GM18508 (cell line): ENCODE measurements at regions not wholly inside any gene's neighbourhood (a gene's known extent, or its start where the extent isn't known, plus 50 kb on each side); places are given as distances from the start of the nearest gene placed in this dataset.
A peak's percentile ranks its signal among the peaks of the same experiment; 100 is the strongest.

Experiments
- ATAC-seq: cut with Tn5 transposase; IDR thresholded peaks from one replicate; pipeline ENCODE4 v1.9.1; 2021; ENCODE audit warnings: moderate number of reproducible peaks; ENCODE audit not compliant: insufficient read depth, unreplicated experiment

DNA sequence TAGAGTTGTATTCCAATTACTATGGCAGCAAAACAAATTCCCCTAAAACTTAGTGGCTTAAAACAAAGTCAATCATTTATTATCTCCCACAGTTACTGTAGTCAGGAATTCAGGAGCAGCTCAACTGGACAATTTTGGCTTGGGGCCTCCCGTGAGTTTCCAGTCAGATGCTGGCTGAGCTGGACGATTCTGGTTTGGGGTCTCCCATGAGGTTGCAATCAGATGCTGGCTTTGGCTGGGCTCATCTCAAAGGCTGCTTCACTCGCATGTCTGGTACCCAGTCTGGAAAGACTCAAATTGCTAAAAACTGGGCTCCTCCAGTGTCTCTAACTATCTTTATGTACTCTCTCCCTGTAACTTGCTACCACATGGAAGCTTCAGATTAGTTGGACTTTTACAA is 130.1 kb downstream of the C5orf15 start:
- ATAC-seq = no peak

DNA sequence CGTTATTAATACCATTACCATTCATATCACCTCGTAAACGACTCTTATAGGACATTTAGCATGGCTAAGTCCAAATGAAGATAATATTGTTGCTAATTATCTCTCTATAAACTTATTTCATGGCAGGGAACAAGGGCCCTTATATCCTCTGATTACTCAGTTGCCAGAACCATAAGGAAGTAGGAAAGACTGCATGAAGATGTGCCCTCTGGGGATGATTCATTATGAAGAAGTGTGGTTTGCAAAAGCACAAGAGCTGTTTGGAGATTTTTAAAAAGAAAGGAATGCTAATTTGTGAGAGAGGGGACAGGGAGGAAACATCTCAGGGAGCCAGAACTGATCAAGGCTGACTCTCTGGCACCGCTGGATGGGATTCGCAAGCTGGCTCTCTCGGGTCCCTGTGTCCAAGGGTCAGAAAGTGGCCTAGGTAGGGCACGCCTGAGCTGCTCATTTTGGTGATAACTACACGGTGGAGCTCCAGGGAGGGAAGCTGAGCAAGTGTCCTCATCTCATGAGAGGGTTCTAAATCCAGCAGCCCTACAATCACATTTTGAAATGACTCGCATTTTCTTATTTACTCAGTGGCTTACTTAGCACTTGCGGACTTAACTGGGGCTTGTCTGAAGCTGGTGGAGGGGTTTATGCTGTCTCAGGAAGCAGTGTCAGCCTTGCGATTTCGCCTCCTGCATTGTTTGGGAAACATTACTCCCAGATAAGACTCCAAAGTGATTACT is 136.8 kb downstream of the C5orf15 start:
- ATAC-seq = no peak

DNA sequence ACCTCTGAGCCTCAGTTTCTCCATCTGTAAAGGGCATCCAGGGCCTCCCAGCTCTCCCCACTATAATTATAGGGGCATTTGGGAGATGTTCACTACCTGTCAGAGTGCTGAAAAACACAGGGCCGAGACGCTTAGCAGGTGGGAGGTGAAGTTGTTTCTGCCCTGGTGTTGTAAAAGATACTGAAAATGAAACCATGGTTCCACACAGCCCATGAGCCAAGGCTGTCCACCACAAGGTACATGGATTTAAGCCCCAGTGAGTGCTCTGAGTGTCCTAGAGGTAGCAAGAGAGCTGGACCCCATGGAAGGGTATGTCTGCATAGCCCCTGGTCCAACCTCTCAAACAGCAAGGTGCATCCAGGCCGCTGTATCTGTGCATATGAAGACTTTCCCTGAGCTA is 137.5 kb downstream of the C5orf15 start:
- no peak for ATAC-seq

DNA sequence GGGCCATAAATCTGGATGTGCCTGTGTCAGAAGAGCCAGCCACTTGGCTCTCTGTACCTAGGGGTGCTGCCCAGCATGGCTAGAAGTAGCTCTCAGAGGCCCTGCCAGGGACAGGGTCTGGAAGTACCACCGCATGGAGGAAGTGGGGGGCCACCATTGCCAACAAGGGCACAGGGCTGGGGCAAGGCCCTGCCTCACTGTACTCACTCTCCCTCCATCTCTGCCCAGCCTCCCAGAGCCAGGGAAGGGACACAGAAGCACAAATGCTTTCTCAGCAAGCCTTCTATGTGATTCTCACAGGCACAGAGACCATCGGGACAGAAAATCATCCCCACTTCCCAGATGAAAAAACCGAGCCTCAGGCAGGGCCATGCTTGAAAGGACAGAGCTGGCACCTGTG is 138.1 kb downstream of the C5orf15 start:
- ATAC-seq = no peak

DNA sequence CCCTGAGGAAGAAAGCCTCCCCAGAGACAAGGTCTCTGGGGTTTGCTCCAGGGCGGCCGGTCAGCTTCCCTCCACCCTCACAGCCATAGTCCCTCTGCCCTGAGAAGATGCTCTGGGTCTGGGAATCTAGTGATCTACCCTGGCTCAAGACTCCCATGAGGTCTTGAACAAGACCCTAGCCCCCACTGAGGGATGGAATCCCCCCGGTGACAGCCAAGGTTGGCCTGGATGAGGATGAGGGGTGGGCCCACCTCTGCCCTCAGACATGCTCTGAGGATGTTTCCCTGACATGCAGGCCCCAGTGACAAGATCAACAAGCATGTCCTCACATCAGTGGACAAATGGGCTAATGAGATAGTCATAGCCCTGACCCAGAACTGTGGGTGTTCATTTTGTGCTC is 138.6 kb downstream of the C5orf15 start:
- no peak for ATAC-seq

DNA sequence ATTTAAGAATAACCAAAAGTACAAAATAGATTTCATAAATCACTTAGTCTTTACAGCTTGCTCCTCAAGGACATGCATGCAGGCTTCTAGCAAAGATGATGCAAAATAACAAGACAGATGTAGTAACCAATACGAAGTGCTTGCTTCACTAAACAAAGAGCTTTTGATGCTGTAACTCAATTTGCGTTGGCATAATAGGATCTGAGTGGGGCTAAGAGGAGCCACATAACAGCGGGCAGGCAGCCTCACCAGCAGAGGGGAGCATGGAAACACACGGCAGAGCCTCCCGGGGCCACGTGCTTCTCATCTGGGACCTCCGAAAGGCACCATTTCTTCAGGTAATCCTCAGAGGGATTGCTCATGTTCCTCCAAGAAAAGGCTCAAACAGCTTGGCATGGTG is 139.7 kb downstream of the C5orf15 start:
- ATAC-seq = no peak

DNA sequence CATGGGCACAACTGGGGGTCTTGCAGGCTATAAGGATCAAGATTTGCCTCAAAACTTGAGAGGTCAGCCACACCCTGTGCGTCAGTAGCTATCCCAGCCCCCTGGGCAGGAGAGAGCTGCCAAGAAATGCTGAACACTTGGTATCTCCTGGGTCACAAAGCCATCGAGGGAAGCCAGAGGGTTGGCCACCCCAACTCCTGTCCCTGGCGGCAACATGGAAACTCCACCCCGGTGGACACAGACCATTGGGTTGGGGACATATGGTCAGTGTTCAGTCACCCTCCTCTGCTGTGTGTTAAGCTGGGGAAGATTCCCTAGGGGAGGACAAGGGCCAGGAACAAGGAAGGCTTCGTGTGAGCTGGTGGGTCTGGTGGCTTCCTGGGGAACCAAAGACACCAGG is 140.6 kb downstream of the C5orf15 start:
- ATAC-seq = no peak

DNA sequence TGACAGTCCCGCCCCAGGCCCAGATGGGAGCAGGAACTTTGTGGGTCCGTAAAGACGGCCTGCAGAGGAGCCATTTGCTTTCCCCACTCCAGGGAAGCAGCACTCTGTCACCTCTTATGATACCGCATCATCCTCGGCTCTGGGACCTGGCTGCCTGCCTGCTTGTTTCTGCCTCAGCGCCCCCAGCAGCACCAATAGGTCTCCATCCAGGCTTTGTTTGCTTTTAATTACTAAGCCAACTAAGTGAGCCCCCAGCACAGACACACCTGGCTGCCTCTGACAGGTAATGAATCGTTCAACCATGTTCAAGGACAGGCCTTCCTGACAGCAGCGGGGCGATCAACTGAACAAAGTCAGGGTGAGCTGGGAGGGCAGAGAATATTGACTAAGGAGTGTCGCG is 141.4 kb downstream of the C5orf15 start:
- no peak for ATAC-seq

DNA sequence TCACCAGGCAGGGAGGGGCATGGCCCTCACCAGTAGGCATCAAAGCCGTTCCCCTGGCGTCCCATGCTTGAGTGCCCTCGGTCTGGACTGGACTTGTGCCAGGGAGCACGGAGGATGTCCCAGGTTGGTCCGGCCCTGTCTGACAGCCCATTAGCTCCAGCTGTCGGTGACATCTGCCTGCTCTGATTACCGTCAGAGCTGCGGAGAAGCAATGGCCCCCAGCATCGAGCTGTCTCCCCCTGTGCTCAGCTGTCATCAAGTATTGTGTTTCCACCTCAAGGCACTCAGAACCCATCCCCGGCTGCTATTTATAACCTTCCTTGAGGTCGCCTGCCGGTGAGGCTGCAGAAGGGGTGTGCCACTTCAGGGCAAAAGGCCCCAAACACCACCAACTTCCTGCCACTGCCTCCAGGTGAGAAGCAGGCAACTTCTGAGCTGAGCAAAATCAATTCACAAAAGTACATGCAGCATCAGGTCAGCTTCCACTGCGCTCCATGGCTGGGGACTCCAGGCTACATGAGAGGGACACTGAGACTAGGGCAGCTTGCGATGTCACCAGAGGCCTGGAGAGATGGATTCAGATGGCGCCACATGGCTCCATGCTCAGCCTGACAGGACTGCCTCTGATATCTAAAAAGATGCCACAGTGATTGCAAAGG is 142.7 kb downstream of the C5orf15 start:
- peak; percentile 30 for ATAC-seq

DNA sequence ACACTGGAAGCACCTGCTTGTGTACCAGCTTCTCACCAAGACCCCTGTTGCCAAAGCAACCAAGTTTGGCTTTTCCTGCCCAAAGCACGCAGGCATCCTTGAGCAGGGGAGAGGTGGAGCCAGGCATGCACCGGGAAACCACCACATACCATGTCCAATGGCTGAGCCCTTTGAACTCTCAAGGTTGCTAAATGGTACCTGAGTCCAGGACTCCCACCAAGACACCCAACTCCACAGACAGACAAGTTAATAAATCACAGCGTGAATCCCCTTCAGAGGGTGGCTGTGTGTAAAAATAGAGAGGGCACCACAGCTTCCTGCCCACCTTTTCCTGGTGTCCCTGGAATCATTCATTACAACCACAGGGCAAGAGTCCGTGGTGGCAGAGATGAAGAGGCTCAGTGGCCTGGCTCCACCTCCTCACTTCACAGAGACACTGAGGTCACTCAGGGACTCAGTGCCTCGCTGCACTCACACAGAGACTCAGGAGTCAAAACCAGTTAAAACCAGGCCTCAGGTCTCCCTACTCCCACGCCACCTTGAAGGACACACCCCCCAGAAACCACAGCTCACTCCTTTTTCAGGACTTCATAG is 143.7 kb downstream of the C5orf15 start:
- ATAC-seq = peak; percentile 44

DNA sequence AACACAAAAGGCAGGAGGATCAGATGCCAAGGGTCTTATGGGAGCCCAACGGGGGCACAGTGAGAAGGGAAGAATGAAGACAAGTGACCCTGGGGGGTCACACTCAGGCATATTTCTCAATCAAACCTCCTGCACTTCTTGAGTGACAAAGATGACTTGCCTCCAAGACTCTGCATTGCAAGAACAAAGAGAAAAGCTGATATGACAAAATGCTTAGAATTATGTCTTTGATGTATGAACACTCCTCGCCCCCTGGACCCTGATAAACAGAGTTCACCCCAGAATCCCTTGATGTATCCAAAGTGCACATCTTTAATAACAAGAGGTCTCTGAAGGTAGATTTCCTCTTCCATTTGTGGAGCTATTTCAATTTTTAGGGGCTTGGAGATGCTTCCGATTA is 146.5 kb downstream of the C5orf15 start:
- ATAC-seq = no peak

DNA sequence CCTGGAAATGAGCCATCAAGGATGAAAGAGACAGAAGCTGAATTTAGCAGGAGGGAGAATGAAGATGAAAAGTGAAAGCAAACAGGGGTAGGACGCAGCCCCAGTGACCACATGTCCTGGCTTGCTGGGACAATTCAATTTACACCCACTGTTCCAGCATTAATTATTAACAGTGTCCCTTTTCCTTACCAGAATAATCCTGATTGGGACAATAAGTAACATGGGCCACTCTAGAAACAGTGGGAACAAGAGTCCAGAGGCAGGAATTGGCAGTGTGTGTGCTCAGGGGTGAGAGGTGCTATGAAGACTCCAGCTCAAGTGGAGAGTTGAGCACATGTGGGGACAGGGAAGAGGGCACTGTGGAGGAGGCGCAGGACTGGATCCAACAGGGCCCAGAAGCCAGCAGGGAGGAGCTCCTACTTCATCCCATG is 147.1 kb downstream of the C5orf15 start:
- no peak for ATAC-seq

DNA sequence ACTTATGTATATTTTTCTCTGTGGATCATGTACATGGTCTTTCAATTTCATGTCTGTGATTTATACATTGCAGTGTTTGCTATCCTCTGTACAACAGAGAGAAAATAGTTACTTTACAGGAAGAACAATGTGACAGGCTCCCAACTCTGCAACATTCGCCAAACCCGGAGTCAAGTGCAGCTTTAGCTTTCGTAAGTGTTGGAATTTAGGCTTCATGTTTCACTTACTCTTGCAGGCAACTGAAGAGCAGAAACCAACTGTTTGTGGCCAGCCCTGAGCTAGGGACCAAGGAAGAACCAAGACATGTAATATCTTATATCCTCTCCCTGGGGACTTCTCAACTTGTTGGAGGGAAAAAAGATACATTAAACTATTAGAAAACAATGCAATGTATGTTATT is 147.9 kb downstream of the C5orf15 start:
- no peak for ATAC-seq

DNA sequence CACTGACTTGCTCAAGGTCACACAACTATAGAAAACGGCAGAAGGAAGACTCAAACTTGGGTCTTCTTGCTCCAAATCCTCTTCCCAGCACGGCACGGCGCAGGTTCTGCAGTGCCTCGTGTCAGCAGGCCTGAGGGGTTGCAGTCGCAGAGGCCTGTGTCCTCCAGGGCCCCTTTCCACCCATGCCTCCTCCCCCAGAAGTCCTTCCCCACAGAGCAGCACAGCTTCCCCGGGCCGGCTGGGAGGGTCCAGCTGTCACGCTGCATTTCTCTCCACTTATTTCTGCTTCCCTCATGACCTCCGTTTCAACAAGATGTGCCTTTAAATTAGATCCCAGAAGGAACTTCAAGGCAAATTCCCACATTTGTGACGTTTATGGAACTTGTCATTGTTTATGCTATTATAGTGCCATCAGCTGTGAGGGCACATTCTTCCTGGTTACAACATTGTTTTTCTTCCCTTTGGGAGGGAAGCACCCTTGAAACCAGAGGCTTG is 148.4 kb downstream of the C5orf15 start:
- ATAC-seq = no peak

DNA sequence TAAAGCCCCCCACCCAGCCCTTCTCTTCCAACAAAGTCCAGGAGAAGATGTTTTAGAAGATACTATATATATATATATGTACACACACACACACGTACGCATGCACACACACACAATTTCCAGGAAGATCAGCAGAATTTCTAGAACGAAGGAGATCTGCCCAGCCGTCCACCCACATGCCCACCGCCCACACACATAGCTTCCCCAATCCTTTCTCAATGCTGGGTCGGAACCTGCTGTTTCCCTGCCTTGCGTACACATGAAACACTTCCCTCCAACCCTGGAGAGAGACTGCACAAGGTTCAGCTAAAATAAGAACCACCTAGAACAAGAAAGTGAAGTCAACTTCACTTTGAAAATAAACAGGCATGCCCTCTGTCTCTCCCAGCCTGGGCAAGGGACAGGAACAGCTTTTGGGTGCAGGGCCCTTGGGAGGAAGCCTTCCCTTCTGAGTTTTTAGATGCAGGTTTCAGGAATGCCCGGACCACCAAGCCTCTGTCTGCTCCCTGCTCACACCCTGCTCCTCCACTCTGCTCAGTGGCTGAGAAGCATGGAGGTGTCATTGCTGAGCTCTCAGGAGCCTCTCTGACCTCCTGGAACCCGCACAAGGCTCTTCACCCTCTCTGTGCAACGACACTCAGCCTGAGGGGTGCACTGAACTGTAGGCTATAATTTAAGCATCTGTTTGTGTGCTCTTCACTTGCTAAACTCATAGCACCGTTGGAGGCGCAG is 149.4 kb downstream of the C5orf15 start:
- ATAC-seq = no peak

DNA sequence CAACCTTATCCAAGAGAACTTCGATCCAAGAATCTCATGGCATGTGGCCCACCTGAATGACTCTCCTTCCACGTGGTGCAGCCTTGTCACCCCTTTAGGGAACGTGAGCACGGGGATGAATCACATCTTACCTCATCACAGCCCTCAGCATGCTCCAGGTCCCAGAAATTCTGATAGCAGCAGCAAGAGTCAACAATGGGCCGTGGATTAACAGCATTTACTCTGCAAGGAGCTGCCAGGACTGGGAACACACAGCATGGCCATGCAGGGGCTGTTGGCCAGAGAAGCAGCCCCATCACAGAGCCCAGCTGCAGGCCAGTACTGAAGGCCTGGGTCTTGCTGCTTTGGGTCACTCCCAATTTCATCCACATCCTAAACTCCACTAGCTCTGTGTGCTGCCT is 150.4 kb downstream of the C5orf15 start:
- no peak for ATAC-seq

DNA sequence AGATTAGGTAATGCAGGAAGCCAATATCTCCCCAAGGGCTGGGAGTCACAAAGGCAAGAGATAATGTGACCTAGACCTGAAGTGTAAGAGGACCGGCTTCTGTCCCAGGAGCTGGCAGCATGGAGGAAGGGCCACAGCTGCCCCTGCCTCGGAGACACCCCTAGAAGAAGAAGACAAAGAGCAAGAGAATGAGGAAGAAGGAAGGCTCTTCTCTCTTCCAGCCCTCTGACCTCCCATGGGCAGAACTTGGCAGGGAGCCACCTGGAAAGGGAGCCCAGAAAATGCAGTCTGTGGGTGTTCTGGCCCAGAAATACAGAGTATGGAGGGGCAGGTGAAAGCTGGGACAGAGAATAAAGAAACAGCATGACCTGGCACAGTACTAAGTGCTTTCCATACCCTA is 151.0 kb downstream of the C5orf15 start:
- no peak for ATAC-seq

DNA sequence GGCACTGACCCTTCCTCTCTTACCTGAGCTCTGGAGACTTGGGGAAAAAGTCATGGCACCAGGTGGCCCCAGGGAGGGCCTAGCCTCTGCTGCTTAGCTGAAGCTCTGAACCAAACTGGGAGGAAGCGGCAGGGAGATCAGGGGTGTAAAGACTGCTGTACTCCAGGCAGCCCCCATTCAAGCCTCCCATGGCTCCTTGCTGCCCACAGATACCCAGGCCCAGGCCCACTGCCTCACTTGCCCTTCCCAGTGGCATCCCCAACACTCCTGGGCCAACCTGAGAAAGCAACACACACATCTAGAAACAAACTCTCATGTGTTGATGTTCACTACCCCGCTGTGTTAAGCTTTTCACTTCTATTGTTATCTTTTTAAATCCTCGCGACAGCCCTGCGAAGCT is 151.6 kb downstream of the C5orf15 start:
- no peak for ATAC-seq

DNA sequence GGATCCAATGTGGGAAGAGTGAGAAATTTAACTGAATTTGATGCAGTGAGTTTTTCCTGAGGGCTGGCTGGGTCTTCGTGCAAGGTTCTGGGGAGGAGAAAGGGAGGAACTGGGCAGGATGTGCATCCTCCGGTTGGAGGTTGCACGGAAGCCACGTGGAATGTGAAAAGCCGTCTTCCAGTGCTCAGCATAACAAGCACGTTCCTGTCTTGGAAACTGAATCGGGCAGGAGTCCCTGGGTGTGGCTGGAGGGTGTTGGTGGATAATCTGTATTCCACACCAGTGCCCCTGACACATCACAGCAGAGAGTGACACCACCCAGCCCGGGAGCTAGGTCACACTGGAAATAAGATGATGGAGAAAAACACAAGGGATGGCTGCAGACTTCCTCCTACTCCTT is 154.3 kb downstream of the C5orf15 start:
- no peak for ATAC-seq

DNA sequence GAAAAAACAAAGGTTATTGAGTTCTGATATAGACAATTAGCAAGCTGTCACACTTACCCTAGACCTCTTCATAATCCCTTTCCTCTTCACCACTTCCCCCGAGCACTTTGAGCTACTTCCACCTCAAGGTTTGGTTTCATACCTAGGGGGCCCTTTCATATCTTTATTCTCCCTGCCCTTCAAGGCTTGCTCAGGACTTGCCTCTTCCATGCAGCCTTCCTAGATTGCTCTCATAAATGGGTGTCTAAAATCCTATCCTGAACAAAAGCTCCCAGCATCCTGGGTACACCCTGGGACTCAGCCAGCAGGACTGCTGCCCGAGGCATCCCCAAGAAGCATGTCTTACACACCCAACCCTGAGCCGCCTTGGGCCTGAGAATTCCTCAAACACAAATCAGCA is 157.3 kb downstream of the C5orf15 start:
- ATAC-seq = no peak

DNA sequence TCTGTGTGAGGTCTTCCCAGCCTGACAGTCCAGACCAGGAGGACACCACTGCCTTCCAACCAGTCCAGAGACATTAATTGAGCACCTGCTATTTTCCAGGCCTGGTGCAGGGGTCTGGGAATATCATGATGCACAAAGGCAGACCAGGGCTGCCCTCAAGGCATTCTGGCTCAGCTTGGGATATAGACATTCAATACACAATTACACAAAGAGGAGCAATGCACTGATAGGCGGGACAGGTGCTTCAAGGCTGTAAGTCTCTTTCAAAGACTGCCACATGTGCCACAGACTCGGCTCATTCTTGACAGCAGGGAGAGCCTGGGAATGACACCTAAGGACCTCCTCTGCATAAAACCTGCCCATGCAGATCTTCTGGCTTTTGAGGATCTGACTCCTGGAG is 158.6 kb downstream of the C5orf15 start:
- no peak for ATAC-seq
